ENCODE measurements at regions not wholly inside any gene's neighbourhood (a gene's known extent, or its start where the extent isn't known, plus 50 kb on each side); places are given as distances from the start of the nearest gene placed in this dataset.
A peak's percentile ranks its signal among the peaks of the same experiment; 100 is the strongest.

DNA sequence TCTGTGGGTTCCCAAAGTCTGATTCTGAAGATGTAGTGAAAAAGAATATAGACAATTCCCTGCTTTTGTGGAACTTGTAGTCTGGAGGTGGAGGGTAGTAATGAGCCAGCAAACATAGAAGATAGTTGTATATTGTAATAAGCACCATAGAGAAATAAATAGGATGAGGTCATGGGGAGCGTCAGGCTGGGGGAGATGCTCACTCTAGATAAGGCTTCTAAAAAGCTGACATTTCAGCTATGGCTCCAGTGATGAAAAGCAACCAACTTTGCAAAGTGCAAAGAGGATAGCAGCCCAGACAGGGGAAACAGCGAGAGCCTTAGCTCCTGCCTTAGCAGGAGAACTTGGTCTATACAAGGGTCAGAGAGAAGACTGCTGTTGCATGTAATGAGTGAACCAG, 98.0 kb upstream of the RALGPS2 start:
- Histone ChIP-seq H3K56ac (ENCODE audit: extremely low read depth, insufficient read depth, low read length) (no peak overlapping the region), H3K27me3 (ENCODE audit: control insufficient read depth, insufficient read depth, low read length) (no peaks in the 10 kb centered on the region), H3K4me3 (ENCODE audit: insufficient read depth, low read depth, low read length) (no peak overlapping the region), H2BK20ac (ENCODE audit: low read depth, low read length) (peak overlapping the region; percentile 94), H3K18ac (ENCODE audit: low read depth, low read length) (peak overlapping the region; percentile 95), H2BK120ac (ENCODE audit: low read depth, low read length) (peak overlapping the region; percentile 48), H3K4ac (ENCODE audit: low read depth, low read length) (peak overlapping the region; percentile 78), H3K9me1 (ENCODE audit: insufficient read depth, low read length) (peaks cover 9% of the 10 kb centered on the region), H4K91ac (ENCODE audit: insufficient read depth, low read depth, low read length) (peak overlapping the region; percentile 66), H2AFZ (replicated peaks; ENCODE audit: low read length, poor library complexity) (no peak overlapping the region), H2AK9ac (replicated peaks; ENCODE audit: low read depth, low read length, poor library complexity) (no peak overlapping the region), H4K8ac (ENCODE audit: low read depth in 2 of 2, low read length in 2 of 2) (peak overlapping the region; percentile 38 to 44; a peak in 2 of 4 replicates), H3K4me2 (ENCODE audit: low read depth, low read length) (no peak overlapping the region), H3K9me3 (ENCODE audit: control insufficient read depth, insufficient read depth, low read length) (no peaks in the 10 kb centered on the region), H4K5ac (ENCODE audit: low read depth, low read length) (peak overlapping the region; percentile 67), H3K9ac (ENCODE audit: low read depth, low read length) (no peak overlapping the region), H2AK5ac (ENCODE audit: low read depth, low read length) (peak overlapping the region; percentile 72; the same call in 1 of the 2 replicates), H2BK15ac (ENCODE audit: low read depth, low read length) (peak overlapping the region; percentile 63; the same call in 2 of the 3 replicates), H2BK5ac (ENCODE audit: low read depth, low read length, poor library complexity, severe bottlenecking) (peak overlapping the region; percentile 53), H4K20me1 (ENCODE audit: insufficient read depth, low read length) (no peaks in the 10 kb centered on the region), H3K4me1 (ENCODE audit: control insufficient read depth, insufficient read depth, low read length) (peaks cover 25% of the 10 kb centered on the region), H3K14ac (replicated peaks; ENCODE audit: low read depth, low read length) (peak overlapping the region; percentile 57), H3K79me1 (ENCODE audit: low read depth in 1 of 2, low read length in 2 of 2) (0 out of 4 replicates have a peak, but pooled peaks cover 0 to 3% of the 10 kb centered on the region in 2 experiments), H3K23ac (ENCODE audit: low read depth, low read length) (0 out of 2 replicates have a peak overlapping the region, but pooled peaks have one; percentile 29), H3K36me3 (ENCODE audit: control insufficient read depth, insufficient read depth, low read length) (no peaks in the 10 kb centered on the region), H3K27ac (ENCODE audit: insufficient read depth, low read length) (peak overlapping the region; percentile 58; the same call in 1 of the 2 replicates)
- ATAC-seq (ENCODE audit: low read depth) (peak; percentile 30; the same call in 1 of the 2 replicates), DNase-seq (peak; percentile 44)
- no TSS peak for BruUV-seq (replicated peaks)
- intact Hi-C loops (cut with micrococcal nuclease) (loop anchor here (5.0 kb wide), 1 partner anchor 100 kb away; the partner anchor contains the start of gene RALGPS2), in situ Hi-C loops (cut with MboI; ENCODE audit: low sequenced_read_pairs) (no loop called here), dilution Hi-C loops (cut with HindIII; ENCODE audit: low sequenced_read_pairs, unreplicated experiment) (no loop called here)
- CTCF ChIA-PET, result interaction anchor here (1.0 kb wide), 1 partner anchor 15 kb away, joined by 3 read pairs; no protein-coding TSS in a partner anchor
- POLR2A ChIA-PET (ENCODE audit: unreplicated experiment), result no interaction called here
- TF ChIP-seq SMC3 (IDR thresholded peaks at IDR 0.05; ENCODE audit: low read depth, low read length) (no peak), MXI1 (IDR thresholded peaks at IDR 0.05; ENCODE audit: borderline replicate concordance, low read depth, low read length) (no peak), RFX5 (IDR thresholded peaks at IDR 0.05; ENCODE audit: low read depth, low read length) (no peak), CEBPB (IDR thresholded peaks at IDR 0.05; ENCODE audit: low read depth, low read length) (no peak), RCOR1 (IDR thresholded peaks at IDR 0.05; ENCODE audit: insufficient replicate concordance, low read length) (no peak), MAZ (IDR thresholded peaks at IDR 0.05; ENCODE audit: borderline replicate concordance, low read depth, low read length) (no peak)
- TF ChIP-seq, protein P1, sequence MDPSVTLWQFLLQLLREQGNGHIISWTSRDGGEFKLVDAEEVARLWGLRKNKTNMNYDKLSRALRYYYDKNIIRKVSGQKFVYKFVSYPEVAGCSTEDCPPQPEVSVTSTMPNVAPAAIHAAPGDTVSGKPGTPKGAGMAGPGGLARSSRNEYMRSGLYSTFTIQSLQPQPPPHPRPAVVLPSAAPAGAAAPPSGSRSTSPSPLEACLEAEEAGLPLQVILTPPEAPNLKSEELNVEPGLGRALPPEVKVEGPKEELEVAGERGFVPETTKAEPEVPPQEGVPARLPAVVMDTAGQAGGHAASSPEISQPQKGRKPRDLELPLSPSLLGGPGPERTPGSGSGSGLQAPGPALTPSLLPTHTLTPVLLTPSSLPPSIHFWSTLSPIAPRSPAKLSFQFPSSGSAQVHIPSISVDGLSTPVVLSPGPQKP (IDR thresholded peaks at IDR 0.05; ENCODE audit: borderline replicate concordance, low read depth, low read length), result no peak
- 50% methylated on average over 1 of the region's 2 CpGs; no CpG with 5 or more reads in 1 of the 2 experiments for WGBS, 2 experiments (ENCODE audit: extremely low coverage in 2 of 2, insufficient read length in 1 of 2)
